GM10266 (cell line): ENCODE measurements at regions not wholly inside any gene's neighbourhood (a gene's known extent, or its start where the extent isn't known, plus 50 kb on each side); places are given as distances from the start of the nearest gene placed in this dataset.

ENCODE experiments used
- DNase-seq: peaks from one replicate; pipeline ENCODE4 v3.0.0; 2012; ENCODE audit errors: extremely low spot score
- TF ChIP-seq, protein P1 (sequence below): IDR thresholded peaks from 2 replicates; pipeline ENCODE4 v1.5.1; 2012; ENCODE audit warnings: mild to moderate bottlenecking, low read depth; ENCODE audit not compliant: control insufficient read depth, insufficient read depth; ENCODE audit errors: missing control alignments

DNA sequence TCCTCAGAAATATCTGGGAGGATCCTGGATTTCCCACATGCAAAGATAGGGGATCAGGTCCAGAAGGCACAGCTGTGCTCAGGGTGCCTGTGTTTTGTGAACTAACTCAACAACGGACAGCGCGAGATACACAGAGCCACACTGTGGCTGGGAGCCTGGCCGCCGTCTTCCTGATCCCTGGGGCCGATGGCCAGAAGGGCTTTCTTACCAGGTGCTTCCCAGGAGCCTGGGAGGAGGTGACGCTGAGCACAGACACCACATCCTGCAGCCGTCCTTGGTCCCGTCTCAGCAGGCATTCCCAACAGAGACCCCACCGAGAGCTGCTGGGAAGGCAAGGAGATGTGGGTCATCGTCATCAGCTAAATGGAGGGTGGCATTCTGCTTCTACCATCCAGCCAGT is 144.6 kb upstream of the AFDN start:
- no peak for DNase-seq
- TF ChIP-seq, protein P1, sequence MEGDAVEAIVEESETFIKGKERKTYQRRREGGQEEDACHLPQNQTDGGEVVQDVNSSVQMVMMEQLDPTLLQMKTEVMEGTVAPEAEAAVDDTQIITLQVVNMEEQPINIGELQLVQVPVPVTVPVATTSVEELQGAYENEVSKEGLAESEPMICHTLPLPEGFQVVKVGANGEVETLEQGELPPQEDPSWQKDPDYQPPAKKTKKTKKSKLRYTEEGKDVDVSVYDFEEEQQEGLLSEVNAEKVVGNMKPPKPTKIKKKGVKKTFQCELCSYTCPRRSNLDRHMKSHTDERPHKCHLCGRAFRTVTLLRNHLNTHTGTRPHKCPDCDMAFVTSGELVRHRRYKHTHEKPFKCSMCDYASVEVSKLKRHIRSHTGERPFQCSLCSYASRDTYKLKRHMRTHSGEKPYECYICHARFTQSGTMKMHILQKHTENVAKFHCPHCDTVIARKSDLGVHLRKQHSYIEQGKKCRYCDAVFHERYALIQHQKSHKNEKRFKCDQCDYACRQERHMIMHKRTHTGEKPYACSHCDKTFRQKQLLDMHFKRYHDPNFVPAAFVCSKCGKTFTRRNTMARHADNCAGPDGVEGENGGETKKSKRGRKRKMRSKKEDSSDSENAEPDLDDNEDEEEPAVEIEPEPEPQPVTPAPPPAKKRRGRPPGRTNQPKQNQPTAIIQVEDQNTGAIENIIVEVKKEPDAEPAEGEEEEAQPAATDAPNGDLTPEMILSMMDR, result no peak

DNA sequence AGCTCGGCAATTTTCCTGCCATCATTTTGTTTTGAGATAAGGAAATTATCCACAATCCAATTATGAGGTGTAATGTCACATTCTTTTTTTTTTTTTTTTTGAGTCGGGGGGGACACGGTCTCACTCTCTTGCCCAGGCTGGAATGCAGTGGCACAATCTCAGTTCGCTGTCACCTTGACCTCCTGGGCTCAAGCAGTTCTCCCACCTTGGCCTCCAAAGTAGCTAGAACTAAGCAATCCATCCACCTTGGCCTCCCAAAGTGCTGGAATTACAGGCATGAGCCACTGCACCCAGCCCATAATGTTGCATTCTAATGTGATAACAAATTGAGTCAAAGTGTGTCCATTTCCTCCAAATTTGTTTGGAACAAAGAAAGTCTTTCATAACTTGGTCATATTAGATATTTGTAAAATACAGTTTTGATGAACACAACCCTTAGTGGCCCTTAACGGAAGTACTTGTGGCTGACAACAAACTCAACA is 144.1 kb upstream of the AFDN start:
- TF ChIP-seq, protein P1, result no peak
- no peak for DNase-seq

DNA sequence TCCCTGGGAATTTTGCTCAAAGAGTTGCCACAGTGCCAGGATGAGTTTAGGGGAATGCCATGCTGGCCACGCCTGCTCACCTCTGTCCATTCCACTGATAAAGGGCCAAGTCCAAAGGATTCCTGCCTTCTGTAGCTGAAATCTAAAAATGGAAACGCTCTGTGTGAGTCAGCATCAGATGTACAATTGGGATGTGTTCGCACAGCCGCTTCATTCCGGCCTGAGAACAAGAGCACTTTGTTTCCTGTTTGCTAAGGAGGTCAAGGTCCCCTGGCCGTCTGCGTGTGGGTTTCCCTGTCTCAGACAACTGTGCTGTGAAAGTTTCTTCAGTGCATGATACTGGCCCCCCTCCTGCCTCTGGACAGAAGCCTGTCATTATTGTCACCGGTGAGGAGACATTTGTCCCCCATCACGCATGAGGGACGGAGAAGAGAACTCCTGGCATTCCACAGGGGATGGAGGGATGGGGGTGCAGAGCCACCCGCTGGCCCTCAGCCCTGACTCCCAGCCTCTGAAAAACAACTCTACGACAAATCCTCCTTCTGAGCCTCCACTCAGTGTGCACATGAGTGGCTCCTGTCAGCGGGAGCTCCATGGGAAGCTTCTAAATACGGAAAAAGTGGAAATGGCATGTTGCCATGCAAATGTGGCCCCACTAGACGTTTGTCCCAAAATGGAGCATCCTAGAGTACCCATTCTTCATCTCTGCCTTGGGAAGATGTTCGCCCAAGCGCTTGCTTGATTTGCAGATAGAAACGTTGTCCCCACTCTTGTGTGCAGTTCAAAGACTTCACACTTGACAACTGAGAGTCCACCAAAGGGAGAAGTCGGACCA is 143.5 kb upstream of the AFDN start:
- no peak for DNase-seq
- TF ChIP-seq, protein P1, result no peak

DNA sequence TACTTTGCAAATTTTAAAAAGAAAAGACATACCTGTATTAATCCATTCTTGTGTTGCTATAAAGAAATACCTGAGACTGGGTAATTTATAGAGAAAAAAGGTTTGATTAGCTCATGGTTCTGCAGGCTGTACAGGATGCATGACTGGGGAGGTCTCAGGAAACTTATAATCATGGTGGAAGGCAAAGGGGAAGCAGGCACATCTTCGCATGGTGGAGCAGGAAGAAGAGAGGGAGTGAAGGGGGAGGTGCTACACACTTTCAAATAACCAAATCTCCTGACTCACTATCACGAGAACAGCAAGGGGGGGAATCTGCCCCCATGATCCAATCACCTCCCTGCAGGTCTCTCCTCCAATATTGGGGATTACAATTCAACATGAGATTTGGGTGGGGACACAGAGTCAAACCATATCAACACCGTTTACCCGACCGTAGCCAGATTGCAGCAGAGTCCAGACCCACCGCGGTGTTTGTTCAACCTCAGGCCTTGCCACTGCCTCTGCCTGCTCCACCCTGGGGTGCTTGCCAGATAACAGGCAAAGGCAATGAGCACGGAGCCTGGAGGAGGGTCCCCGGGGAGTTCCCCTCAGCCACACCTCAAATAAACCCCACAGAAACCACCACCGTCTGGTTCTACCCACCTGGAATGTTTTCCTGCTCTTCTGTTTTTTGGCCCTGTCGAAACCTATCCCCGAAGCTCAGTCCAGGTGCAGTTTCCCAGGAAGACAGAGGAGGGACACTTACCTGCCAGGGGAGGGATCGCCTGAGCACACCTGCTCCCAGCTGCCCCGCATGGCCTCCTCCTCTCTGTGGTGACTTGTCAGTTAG is 142.2 kb upstream of the AFDN start:
- TF ChIP-seq, protein P1, result no peak
- DNase-seq, result no peak

DNA sequence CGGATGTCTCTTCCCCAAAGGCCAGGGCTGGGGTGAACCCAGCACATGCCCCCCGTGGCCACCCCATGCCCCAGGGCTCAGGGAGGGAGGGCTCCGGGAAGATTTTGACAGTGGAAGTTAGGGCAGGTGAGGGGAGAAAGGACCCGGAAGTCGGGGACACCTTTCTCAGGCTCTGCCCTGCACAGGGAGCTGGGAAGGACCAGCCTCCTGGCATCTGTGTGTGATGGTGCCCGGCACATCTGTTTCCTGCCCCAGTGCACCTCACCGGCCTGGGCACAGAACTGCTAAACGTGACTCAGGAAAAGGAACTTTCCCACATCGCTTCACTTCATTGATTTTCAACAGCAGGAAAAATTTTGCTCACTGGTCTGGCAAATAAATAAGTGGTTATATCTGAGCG is 141.1 kb upstream of the AFDN start:
- TF ChIP-seq, protein P1, result no peak

DNA sequence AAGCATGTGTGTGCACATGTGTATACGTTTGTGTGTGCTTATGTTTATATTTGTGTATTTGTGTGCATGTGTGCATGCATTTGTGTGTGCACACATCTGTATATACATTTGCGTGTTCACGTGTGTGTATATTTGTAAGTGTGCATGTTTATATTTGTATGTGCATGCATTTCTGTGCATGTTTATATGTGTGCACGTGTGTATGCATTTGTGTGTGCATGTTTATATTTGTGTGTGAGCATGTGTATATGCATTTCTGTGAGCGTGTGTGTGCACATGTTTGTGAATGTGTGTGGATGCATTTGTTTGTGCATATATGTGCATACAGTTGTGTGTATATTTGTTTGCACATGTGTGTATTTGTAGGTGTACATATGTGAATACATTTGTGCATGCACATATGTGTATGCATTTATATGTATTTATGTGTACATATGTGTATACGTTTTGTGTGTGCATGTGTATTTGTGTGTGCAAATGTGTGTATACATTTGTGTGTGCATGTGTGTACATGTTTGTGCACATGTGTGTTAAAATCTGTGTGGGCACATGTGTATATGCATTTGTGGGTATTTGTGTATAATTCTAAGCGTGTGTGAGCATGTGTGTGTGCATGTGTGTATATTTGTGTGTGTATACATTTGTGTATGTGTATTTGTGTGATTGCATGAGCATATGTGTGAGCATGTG is 140.4 kb upstream of the AFDN start:
- DNase-seq, result no peak
- TF ChIP-seq, protein P1, result no peak

More for the DNA sequence above, 141.1 kb upstream of the AFDN start:
- no peak for DNase-seq
